Islet of Langerhans (tissue), 1 donor: ENCODE measurements at regions not wholly inside any gene's neighbourhood (a gene's known extent, or its start where the extent isn't known, plus 50 kb on each side); places are given as distances from the start of the nearest gene placed in this dataset.
"Not testable (repeated sequence)": the region's sequence is repeated elsewhere in the genome, so short reads cannot be mapped to it uniquely, and the experiment has no call there.

Experiments
- FAIRE-seq: peaks from one replicate; lab custom pipeline; 2011; peaks lifted over from hg19 to GRCh38; lab: Jason Lieb, UNC

GRCh38 chr7:119123326-119123725 lies 898.8 kb downstream of the ANKRD7 start:
- FAIRE-seq, result no peak

- FAIRE-seq, result no peak
Observed at GRCh38 chr7:119127706-119128105, 903.2 kb downstream of the ANKRD7 start.

- no peak for FAIRE-seq
Observed at GRCh38 chr7:119132436-119132835, 907.9 kb downstream of the ANKRD7 start.

- FAIRE-seq, result no peak
Observed at GRCh38 chr7:119167431-119167830, 942.9 kb downstream of the ANKRD7 start.

- FAIRE-seq, result no peak
Observed at GRCh38 chr7:119172043-119172442, 947.5 kb downstream of the ANKRD7 start.

- peak; percentile 84 for FAIRE-seq
Observed at GRCh38 chr7:119175911-119176627, 951.6 kb downstream of the ANKRD7 start.

- FAIRE-seq, result no peak
Observed at GRCh38 chr7:119177863-119178262, 953.4 kb downstream of the ANKRD7 start.

- no peak for FAIRE-seq
Observed at GRCh38 chr7:119184124-119184788, 959.8 kb downstream of the ANKRD7 start.

GRCh38 chr7:119196183-119196582 lies 971.7 kb downstream of the ANKRD7 start:
- FAIRE-seq, result no peak

- no peak for FAIRE-seq
Observed at GRCh38 chr7:119197172-119197876, 972.8 kb downstream of the ANKRD7 start.

GRCh38 chr7:119197877-119198527 lies 973.5 kb downstream of the ANKRD7 start:
- peak; percentile 24 for FAIRE-seq

- FAIRE-seq, result no peak
Observed at GRCh38 chr7:119219663-119220062, 995.2 kb downstream of the ANKRD7 start.

- FAIRE-seq, result no peak
Observed at GRCh38 chr7:119223930-119224329, 999.4 kb downstream of the ANKRD7 start.

GRCh38 chr7:119228482-119228881 lies 1004.0 kb downstream of the ANKRD7 start:
- no peak for FAIRE-seq

GRCh38 chr7:119232091-119232490 lies 1007.6 kb downstream of the ANKRD7 start:
- no peak for FAIRE-seq

- FAIRE-seq, result no peak
Observed at GRCh38 chr7:119233015-119233414, 1008.5 kb downstream of the ANKRD7 start.

- no peak for FAIRE-seq
Observed at GRCh38 chr7:119252962-119253361, 1020.0 kb upstream of the KCND2 start.

GRCh38 chr7:119254742-119255141 lies 1018.2 kb upstream of the KCND2 start:
- no peak for FAIRE-seq

- no peak for FAIRE-seq
Observed at GRCh38 chr7:119256001-119256400, 1017.0 kb upstream of the KCND2 start.

GRCh38 chr7:119256446-119257131 lies 1016.4 kb upstream of the KCND2 start:
- no peak for FAIRE-seq

- not testable (repeated sequence) for FAIRE-seq
Observed at GRCh38 chr7:119266790-119267189, 1006.2 kb upstream of the KCND2 start.

GRCh38 chr7:119270045-119270464 lies 1002.9 kb upstream of the KCND2 start:
- FAIRE-seq, result no peak
